ENCODE measurements at regions not wholly inside any gene's neighbourhood (a gene's known extent, or its start where the extent isn't known, plus 50 kb on each side); places are given as distances from the start of the nearest gene placed in this dataset.

GRCh38 chr7:50860598-50860997, 77.9 kb upstream of the GRB10 start:
- TF ChIP-seq CEBPB (IDR thresholded peaks at IDR 0.05; ENCODE audit: low read depth) (no peak), ELF1 (IDR thresholded peaks at IDR 0.05; ENCODE audit: borderline replicate concordance, low read depth) (no peak), TCF7L2 (IDR thresholded peaks at IDR 0.05; ENCODE audit: borderline replicate concordance, extremely low read depth, insufficient read depth, insufficient read length) (no peak), CBX3 (IDR thresholded peaks at IDR 0.05; ENCODE audit: low read depth) (no peak), YY1 (IDR thresholded peaks at IDR 0.05; ENCODE audit: extremely low read depth, insufficient replicate concordance, low read depth, low read length) (no peak), JUND (IDR thresholded peaks at IDR 0.05) (no peak), REST (IDR thresholded peaks at IDR 0.05; ENCODE audit: low read depth) (no peak), SP1 (IDR thresholded peaks at IDR 0.05; ENCODE audit: low read depth) (no peak), EGR1 (IDR thresholded peaks at IDR 0.05; ENCODE audit: low read depth) (no peak), POLR2A (IDR thresholded peaks at IDR 0.05; ENCODE audit: borderline replicate concordance, extremely low read depth, insufficient read depth, insufficient read length) (no peak), ZFX (IDR thresholded peaks at IDR 0.05) (no peak), EZH2phosphoT487 (IDR thresholded peaks at IDR 0.05; ENCODE audit: borderline replicate concordance) (no peak), SRF (IDR thresholded peaks at IDR 0.05; ENCODE audit: low read depth) (no peak), SIN3A (IDR thresholded peaks at IDR 0.05; ENCODE audit: low read depth) (no peak), POLR2AphosphoS5 (IDR thresholded peaks at IDR 0.05; ENCODE audit: low read depth, low read length) (no peak), FOSL1 (IDR thresholded peaks at IDR 0.05; ENCODE audit: low read depth) (no peak), ZNF274 (IDR thresholded peaks at IDR 0.05; ENCODE audit: low read depth, low read length) (no peak), EZH2 (IDR thresholded peaks at IDR 0.05) (no peak), RAD21 (IDR thresholded peaks at IDR 0.05; ENCODE audit: low read depth) (no peak), ATF3 (IDR thresholded peaks at IDR 0.05) (no peak)
- BruUV-seq (replicated peaks) = no TSS peak
- Histone ChIP-seq H3K27me3 (ENCODE audit: insufficient read depth, low read length) (0 out of 2 replicates have a peak, but pooled peaks cover 4% of the 10 kb centered on the region), H3K4me3 (replicated peaks in 1 of 2; ENCODE audit: low read depth in 1 of 2, low read length in 2 of 2) (no peak overlapping the region), H2AFZ (ENCODE audit: low read depth, low read length, poor library complexity, severe bottlenecking) (no peak overlapping the region), H3K9me3 (ENCODE audit: control insufficient read depth in 1 of 2, insufficient read depth in 1 of 2, low read depth in 1 of 2, low read length in 2 of 2) (no peaks in the 10 kb centered on the region), H3K9ac (ENCODE audit: low read length) (no peak overlapping the region), H4K20me1 (ENCODE audit: insufficient read depth) (no peaks in the 10 kb centered on the region), H3K4me2 (ENCODE audit: low read length) (no peak overlapping the region), H3K36me3 (ENCODE audit: control insufficient read depth in 1 of 2, insufficient read depth in 2 of 2, low read length in 2 of 2) (no peaks in the 10 kb centered on the region), H3K79me2 (ENCODE audit: insufficient read depth, low read length) (no peaks in the 10 kb centered on the region), H3K27ac (ENCODE audit: low read depth, low read length) (no peak overlapping the region), H3K9me2 (ENCODE audit: insufficient read depth) (no peaks in the 10 kb centered on the region), H3K4me1 (ENCODE audit: control insufficient read depth in 1 of 2, insufficient read depth in 2 of 2, low read length in 2 of 2) (no peaks in the 10 kb centered on the region)
- ATAC-seq (no peak), DNase-seq (ENCODE audit: low read depth, low spot score) (no peak)
- ChIA-PET RAD21 (ENCODE audit: low non-redundant PET in 1 of 2, low total read pairs in 2 of 2, uncharacterized antibody in 2 of 2, unreplicated experiment in 2 of 2) (no interaction called here), CTCF (no interaction called here), POLR2A (no interaction called here)
- intact Hi-C loops (cut with micrococcal nuclease) = no loop called here
